Occipital lobe (tissue), 1 donor: ENCODE measurements at regions not wholly inside any gene's neighbourhood (a gene's known extent, or its start where the extent isn't known, plus 50 kb on each side); places are given as distances from the start of the nearest gene placed in this dataset.
"Not testable (repeated sequence)": the region's sequence is repeated elsewhere in the genome, so short reads cannot be mapped to it uniquely, and the experiment has no call there.

Experiments
- DNase-seq: peaks from one replicate; lab custom pipeline; 2025; lab: John Stamatoyannopoulos, UW

DNA sequence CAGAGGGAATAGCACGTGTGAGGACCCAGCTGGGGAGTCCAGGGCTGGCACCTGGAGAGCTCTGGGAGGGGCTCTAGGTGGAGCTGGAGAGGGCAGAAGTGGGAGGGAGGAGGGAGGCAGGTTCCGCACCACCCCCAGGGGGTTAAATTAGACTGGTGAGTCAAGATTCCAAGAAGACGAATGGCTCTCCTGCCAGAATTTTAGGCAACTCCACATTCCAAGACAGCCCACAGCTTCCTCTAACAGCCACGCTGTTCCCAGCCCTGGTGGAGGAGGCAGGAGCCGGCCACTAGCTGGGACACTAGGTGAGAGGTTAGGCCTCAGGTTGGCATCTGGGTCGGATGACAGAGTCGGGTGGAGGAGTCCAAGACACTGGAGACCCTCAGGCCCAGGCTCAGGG lies 60.2 kb downstream of the TFAP2C start:
- no peak for DNase-seq

DNA sequence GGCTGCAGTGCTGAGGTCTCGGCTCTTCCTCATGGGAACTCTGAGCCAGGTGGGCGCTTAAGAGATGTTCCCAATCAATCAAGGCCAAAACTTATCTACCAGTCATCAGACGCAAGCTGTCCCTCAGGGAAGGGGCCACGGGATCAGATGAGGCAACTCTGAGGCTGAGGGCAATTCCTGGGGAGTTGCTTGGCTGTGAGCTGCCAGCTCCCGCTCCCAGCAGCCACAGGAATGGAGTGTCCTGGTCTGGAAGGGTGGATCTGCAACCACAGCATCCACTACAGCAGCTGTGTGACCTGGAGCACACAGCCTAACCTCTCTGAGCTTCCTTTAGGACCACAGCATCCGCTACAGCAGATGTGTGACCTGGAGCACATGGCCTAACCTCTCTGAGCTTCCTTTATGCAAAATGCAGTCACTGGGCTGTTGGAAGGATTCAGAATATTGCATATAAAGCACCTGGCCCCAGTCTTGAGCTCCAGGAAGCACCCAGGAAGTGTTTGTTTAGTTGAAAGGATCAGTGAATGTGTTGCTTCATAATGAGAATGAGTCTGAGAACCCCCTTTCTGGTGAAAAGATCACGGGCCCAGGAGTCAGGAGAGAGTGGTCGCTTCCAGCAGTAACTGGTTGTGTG lies 60.9 kb downstream of the TFAP2C start:
- no peak for DNase-seq

DNA sequence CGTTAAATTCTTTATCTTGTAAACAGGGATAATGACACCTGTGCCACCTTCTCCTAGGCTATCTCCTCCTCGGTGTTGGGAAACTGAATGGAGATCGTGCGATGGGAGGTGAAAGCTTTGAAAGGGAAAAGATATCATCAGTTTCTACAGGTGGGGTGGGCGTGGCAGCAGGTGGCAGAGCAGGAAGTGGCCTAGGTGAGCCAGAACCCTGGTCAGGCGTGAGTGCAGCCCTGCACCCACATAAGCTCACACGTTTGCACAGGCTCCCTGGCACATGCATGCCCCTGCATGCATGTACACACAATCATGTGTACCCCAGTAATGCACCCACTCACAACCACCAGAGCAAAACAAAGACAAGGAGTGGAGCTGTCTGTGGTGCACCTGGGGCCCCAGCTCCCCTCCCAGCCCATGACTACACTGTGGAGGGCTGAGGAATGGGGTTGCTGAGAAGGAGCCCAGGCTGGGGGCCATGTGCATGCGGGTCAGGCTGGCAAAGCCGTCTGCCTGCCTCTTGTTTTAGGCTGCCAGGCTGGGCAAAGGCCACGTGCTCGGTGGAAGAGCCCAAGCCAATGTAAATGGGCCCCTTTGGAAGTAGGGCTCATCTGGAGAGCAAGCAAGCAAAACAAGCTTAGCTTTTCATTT lies 61.5 kb downstream of the TFAP2C start:
- DNase-seq: no peak

DNA sequence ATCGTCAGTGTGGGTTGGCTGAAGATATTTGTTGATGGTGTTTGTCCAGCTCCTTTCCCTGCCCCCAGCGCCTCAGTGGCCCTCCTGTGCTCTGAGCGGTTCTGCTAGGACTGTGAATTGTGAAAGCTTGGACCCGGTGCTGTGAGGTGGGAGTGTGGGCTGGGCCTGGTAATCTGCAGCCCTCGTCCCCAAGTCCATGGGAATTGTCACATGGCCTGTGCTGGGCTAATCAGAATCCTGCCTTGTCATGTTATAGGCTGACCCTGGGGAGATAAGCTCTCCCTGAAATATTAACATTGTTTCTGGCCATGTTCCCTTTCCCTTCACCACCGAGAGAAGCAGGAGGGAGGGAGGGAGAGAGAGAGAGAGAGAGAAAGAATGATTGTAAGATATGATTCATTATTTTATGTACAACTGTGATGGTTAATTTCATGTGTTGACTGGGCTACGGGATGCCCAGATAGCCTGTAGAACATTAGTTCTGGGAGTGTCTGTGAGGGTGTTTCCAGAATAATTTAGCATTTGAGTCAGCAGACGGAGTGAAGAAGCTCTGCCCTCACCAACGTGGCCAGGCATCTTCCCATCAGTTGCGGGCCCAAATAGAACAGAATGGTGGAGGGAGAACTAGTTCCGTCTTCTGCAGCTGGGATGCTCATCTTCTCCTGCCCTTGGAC lies 62.4 kb downstream of the TFAP2C start:
- DNase-seq: no peak

DNA sequence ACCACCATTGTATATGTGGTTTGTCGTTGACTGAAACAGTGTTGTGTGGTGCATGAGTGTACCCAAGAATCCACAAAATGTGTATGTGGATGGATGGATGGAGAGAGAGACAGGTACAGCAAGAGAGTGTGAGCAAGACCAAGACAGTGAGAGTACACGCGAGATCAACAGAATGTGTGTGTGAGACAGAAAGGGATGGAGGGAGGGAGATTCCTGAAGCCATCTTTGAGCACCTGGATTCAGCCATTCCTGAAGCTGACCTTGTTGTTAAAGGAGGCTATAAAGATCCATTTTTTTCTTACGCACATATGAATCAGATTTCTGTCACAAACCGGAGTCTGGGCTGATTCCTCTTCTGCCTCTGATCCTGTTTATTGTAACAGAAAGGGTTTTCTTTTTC lies 64.1 kb downstream of the TFAP2C start:
- DNase-seq: no peak

DNA sequence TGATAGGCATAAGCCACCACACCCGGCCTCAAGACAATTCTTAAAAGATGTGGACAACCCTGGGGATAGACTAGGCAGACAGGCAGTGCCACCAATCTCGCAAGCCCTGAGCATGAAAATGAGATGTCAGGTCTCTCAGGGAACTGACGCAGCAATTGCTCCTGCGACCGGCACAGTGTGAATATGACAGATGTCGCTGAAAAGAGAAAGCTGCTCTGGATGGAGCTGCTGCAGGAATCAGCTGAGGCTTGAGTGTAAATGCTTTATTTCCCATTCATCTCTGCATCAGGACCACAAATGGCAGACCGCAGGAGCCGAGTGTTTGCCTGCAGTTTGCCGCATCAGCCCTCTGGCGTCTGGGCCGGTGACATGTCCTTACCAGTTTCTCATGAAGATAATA lies 68.4 kb downstream of the TFAP2C start:
- no peak for DNase-seq

DNA sequence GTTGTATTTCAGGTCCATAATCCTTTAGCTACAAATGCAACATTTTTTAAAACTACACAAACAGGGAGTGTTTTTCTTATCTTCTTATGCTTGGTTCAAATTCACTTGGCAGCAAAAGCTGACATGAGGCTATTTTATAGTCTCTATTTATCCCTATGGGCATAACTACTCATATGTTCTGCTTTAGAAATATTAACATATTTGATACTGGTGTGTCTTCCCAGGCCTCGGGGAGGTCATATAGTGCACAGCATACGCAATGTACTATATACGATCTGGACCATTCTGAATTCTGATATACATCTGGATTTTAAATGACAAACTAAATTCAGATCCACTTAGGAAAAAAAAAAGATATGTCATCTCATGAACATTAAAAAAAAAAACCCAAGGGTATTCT lies 69.2 kb downstream of the TFAP2C start:
- DNase-seq: no peak

DNA sequence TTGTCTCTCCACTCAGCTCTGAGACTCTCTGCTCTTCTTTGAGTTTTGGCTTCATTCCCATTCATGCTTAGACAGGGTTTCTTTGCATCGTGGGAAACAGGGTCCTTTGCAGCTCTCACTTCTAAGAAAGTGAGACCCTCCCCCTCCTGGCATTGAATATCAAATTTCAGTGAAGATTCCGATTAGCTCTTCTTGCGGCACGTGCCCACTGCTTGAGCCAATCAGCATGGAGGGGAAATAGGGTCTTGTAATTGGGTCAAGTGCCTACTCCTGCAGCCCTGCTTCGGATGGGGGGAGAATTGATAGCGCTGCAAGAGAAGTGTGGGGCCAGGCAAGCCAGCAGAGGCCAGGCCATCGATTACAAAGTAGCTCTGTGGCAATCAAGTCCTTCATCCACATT lies 69.6 kb downstream of the TFAP2C start:
- no peak for DNase-seq

DNA sequence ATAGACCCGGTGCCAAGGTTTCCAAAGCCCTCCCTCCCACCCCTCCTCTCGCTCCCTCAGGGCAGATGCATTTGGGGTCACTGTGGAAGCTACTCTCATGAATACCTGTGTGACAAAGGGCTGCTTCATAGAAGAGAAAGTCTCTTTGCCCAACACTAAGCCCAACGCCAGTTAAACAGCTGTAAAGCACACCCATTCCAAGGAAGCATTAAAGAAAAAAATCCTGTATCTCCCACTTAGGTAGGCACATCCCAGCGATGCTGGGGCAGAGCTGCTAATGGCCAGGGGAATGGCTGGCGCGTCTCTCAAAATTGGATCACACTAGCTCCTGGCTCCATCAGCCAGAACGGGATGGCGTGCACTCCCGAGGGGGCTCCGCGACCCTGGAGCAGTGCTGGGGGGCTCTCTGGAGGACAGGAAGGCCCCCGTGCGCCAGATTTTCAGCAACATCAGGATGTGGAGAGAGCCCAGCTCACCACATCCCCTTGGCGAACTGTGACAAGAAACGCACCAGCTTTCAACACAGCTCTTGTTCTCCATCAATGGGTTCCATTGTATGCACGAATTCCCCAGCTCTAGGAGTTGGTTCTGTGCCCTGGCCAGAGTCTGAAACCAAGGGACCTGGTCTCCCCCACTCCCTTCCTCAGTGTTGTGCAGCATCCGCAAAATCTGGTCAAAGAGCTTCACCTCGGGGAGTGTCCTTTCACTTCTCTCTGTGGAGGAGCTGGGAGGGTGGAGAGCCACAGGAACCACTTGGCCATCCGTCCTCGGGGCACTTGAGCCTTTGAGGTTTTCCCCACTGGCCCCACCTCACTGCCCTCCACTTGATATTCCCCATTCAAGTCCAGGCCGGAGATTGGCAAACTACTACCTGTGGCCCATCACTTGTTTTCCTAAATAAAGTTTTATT lies 74.1 kb downstream of the TFAP2C start:
- DNase-seq: no peak

DNA sequence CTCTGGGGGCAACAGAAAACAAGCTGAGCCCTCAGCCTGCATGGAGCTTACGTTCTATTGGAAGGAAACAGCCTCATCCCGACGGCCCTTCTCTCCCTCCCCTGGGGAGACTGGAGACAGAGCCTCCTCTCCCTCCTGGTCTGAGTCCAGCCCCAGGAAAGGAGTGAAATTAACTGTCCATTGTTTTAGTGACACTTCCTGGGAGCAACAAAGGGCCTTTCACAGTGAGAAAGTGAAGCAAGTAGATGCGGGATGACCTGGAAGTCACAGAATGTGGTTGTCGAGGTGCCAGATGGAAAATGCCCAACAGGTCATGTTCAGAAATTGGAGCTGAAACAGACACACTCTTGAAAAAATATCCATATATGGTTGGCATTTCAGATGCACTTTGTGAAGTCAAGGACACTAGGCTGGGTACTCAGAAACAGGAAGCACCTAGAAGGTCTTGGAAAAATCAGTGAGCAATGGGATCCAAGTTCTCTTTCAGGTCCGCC lies 77.8 kb downstream of the TFAP2C start:
- no peak for DNase-seq

DNA sequence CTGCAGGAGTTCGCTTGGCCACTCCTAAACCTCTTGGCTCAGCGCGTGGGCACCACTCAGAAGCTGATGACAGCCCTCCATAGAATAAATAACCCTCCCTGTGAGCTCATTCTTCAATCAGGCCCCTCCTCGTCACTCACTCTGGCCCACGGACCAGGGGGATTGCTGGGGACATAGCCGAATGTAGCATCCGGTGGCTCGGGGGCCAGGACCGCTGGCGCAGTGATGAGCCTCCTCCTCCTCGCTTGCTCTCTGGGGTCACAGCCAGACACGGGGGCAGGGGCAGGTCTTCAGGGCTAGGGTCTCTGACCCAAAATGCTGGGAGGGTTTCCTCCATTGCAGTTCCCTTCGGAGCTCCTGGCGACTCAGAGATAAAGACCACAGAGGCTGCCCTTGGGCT lies 79.9 kb downstream of the TFAP2C start:
- DNase-seq: no peak

DNA sequence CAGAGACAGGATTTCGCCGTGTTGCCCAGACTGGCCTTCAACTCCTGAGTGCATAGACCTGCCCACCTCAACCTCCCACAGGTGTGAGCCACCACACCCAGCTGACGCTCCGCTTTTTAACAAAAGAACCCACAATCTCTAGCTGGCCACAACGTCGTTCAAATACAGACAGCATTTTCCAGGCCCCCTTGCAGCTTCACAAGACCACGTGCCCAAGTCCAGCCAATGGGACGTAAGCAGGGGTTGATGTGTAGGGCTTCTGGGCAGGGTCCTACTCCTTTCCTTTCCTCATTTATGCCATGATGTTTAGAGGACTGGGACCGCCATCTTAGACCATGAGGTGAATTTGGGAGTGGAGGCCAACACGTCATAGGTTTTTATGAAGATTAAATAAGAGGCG lies 81.0 kb downstream of the TFAP2C start:
- no peak for DNase-seq

DNA sequence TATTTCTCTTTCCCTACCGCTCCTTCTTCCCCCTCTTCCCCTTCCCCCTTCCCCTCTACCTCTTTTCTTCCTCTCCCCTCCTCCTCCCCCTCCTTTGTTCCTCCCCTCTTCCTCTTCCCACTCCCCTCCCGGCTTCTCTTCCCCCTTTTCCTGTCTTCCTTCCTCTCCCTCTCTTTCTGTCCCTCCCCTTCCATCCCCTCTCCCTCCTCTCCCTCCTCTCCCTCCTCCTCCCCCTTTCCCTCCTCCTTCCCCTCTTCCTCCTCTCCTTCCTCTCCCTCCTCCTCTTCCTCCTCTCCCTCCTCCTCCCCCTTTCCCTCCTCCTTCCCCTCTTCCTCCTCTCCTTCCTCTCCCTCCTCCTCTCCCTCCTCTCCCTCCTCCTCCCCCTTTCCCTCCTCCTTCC lies 81.5 kb downstream of the TFAP2C start:
- DNase-seq: not testable (repeated sequence)

DNA sequence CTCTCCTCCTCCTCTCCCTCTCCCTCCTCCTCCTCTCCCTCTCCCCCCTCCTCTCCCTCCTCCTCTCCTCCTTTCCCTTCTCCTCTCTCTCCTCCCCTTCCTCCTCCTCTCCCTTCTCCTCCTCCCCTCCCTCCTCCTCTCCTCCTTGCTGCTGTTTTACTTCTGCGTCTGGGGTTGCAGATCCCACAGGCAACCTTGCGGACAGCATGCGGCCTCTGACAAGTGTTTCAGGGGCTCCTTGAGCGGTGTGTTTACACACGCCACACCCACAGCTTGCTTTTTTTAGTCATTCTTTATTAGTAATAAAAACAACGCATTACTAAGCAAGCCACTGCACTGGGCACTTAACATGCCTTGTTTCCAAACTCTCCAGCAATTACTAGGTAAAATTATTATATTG lies 81.9 kb downstream of the TFAP2C start:
- DNase-seq: no peak

DNA sequence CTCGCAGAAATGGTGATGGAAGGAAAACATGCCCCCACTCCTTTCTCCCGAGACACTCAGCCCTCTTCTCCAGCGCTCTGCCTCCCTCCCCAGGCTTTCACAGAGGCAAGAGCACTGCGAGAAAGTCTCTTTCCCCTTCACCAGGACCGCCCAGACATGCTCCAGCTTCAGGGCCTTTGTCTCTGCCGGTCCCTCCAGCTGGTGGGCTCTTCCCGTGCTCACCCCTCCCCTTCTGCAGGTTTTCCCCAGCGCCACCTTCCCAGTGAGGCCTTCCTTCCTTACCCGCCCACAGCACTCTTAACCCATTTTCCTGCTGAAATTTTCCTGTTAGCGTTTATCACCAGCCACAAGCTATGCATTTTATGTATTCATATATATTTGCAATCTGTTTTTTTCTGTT lies 86.2 kb downstream of the TFAP2C start:
- no peak for DNase-seq

DNA sequence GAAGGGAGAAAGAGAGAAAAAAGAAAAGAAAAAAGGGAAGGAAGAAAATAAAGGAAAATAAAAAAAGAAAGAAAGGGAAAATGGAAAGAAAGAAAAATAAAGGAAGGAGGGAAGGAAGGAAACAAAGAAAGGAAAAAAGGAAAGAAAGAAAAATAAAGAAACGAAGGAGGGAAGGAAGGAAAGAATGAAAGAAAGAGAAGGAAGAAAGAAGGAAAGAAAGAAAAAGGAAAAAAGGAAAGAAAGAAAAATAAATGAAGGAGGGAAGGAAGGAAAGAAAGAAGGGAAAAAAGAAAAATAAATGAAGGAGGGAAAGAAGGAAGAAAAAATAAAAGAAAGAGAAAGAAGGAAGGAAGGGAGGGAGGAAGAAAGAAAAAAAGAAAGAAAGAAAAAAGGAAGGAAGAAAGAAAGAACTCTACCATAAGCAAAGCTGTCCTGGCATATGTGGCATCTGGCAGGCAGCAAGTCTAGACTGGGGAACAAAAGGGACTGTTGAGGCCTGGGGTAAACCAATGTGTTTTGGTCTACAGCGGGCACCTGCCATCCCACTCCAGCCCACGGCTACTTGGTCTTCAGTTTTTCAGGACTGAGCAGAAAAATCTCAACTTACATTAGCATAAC lies 86.9 kb downstream of the TFAP2C start:
- no peak for DNase-seq

DNA sequence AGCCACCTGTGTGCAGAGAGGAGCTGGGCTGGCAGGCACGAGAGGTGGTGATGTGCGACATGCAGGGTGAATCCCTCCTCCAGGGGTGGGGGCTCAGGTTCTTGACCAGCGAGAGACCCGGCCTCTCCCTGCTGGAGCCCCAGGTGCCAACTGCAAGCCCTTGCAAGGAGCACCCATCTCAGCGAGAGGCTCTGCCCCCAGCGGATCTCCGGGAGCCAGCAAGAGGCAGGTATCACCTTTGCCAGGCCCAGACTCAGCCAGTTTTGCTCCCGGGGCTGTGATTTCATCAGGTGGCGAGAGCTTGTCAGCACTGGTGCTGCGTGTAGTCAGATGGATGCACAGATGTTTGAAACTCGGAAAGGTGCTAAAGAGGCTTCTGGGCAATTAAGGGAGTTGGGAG lies 87.7 kb downstream of the TFAP2C start:
- DNase-seq: no peak

DNA sequence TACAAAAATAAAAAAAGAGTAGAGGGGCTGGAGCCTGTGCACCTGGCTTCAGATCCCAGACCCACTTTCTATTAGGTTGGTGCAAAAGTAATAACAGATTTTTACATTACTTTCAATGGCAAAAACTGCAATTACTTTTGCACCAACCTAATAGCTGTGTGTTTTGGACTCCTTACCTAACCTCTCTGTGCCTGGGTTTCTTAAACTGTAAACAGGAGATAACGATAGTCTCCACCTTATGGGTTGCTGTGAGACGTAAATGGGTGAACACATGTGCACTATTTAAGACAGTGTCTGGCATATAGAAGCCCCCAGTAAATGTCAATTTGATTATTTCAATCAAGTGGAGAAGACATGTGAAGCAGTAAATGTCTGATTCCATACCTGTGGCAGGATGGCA lies 89.7 kb downstream of the TFAP2C start:
- no peak for DNase-seq

DNA sequence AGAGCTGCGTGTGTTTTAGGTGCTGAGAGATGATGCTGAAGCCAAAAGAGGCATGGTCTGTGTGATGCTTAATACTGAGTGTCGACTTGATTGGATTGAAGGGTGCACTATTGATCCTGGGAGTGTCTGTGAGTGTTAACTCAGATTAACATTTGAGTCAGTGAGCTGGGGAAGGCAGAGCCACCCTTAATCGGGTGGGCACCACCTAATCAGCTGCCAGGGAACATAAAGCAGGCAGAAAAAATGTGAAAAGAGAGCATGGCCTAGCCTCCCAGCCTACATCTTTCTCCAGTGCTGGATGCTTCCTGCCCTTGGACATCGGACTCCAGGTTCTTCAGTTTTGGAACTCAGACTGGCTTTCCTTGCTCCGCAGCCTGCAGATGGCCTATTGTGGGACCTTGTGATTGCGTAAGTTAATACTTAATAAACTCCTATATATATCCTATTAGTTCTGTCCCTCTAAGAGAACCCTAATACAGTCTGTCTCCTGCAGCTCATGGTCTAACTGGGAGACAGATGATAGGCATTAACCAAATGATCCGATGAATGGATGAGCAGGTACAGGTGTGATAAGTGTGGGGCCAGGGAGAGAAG lies 91.6 kb downstream of the TFAP2C start:
- no peak for DNase-seq

DNA sequence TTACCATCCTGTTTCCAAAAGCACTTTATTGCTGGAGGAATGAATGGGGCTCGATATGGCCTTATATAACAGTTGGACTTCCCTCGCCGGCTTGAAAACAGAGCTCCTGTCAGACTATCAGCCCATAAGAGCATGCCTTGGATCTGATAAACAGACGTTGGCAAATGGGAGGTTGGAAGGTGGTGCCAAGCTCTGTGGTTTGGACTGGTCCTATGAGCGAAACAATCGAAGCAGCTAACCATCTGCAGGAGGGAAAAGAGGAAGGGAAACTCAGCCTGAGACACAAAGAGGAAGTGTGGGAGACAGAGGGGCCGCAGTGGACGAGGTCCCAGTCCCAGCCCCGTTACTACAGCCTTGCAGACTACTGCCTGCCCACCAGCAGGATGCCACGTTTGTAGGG lies 92.9 kb downstream of the TFAP2C start:
- no peak for DNase-seq

DNA sequence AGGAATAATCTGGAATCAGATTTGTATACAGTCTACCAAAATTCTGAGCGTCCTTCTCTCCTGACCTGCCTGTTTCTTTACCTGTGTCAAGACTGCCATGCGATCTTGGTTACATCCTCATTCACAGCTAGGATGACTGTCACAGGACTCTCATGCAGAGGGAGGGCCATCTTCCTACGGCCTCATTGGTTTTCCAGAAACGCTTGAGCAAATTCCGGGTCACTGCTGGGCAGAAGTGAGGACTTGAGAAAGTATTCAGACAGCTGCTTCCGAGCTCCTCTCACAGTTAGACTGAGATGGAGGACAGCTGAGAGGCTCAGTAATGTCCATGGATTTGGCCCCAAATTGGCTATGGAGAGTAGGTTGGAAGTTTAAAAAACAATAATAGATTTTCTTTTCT lies 94.2 kb downstream of the TFAP2C start:
- DNase-seq: no peak
